Mesenchymal stem cell (in vitro differentiated cells and primary cell): ENCODE measurements at regions not wholly inside any gene's neighbourhood (a gene's known extent, or its start where the extent isn't known, plus 50 kb on each side); places are given as distances from the start of the nearest gene placed in this dataset.

ENCODE experiments used
- DNase-seq: peaks from one replicate; pipeline ENCODE4 v3.0.0-alpha.2; 2013
- H2AFZ ChIP-seq: one replicate; pipeline ENCODE4 v1.6.1; 2013; ENCODE audit warnings: low read depth, mild to moderate bottlenecking, control low read depth, inconsistent platforms, low read length, moderate library complexity
- H2AK5ac ChIP-seq: 2 replicates; pipeline ENCODE4 v1.6.1; 2013; ENCODE audit warnings: low read length, moderate library complexity, mild to moderate bottlenecking, inconsistent platforms; ENCODE audit not compliant: severe bottlenecking
- H2BK120ac ChIP-seq: one replicate; pipeline ENCODE4 v1.6.1; 2013; ENCODE audit warnings: low read depth, mild to moderate bottlenecking, inconsistent platforms, low read length, moderate library complexity
- H2BK12ac ChIP-seq, 2 experiments: one replicate each; pipeline ENCODE4 v1.6.1; 2013; ENCODE audit warnings: inconsistent platforms in 2 of 2, low read length in 2 of 2, mild to moderate bottlenecking in 2 of 2, moderate library complexity in 2 of 2, control low read depth in 1 of 2
- H2BK15ac ChIP-seq: one replicate; pipeline ENCODE4 v1.6.1; 2013; ENCODE audit warnings: mild to moderate bottlenecking, low read depth, inconsistent platforms; ENCODE audit not compliant: poor library complexity, severe bottlenecking
- H2BK5ac ChIP-seq: 2 replicates; pipeline ENCODE4 v1.6.1; 2013; ENCODE audit warnings: low read depth, mild to moderate bottlenecking, low read length, control low read depth, inconsistent platforms; ENCODE audit not compliant: poor library complexity, severe bottlenecking
- H3K14ac ChIP-seq, 2 experiments: one replicate each; pipeline ENCODE4 v1.6.1; 2013; ENCODE audit warnings: inconsistent platforms in 2 of 2, low read length in 2 of 2, control low read depth in 1 of 2, mild to moderate bottlenecking in 1 of 2, moderate library complexity in 1 of 2
- H3K18ac ChIP-seq, 2 experiments: one replicate each; pipeline ENCODE4 v1.6.1; 2013; ENCODE audit warnings: inconsistent platforms in 2 of 2, low read length in 2 of 2, control low read depth in 1 of 2, low read depth in 1 of 2, mild to moderate bottlenecking in 1 of 2
- H3K23ac ChIP-seq, 2 experiments: one replicate each; pipeline ENCODE4 v1.6.1; 2013; ENCODE audit warnings: inconsistent platforms in 2 of 2, low read length in 2 of 2, mild to moderate bottlenecking in 2 of 2, moderate library complexity in 2 of 2, control low read depth in 1 of 2
- H3K27ac ChIP-seq: 2 replicates; pipeline ENCODE4 v1.5.1; 2013; ENCODE audit warnings: mild to moderate bottlenecking, moderate library complexity, low read length, control low read depth, inconsistent platforms; ENCODE audit not compliant: poor library complexity, severe bottlenecking
- H3K27me3 ChIP-seq, 2 experiments: 2 replicates each; pipeline versions ENCODE4 v1.6.1 to v1.7.0; 2013; ENCODE audit warnings: low read length in 2 of 2, mild to moderate bottlenecking in 2 of 2, moderate library complexity in 2 of 2, control low read depth in 1 of 2, inconsistent platforms in 1 of 2; ENCODE audit not compliant: control insufficient read depth in 1 of 2, insufficient read depth in 1 of 2
- H3K36me3 ChIP-seq, 2 experiments: 2 replicates each; pipeline versions ENCODE4 v1.6.1 to v1.7.0; 2013; ENCODE audit warnings: low read length in 2 of 2, control low read depth in 1 of 2, inconsistent platforms in 1 of 2, low read depth in 1 of 2, mild to moderate bottlenecking in 1 of 2; ENCODE audit not compliant: insufficient read depth in 2 of 2, control insufficient read depth in 1 of 2
- H3K4ac ChIP-seq, 2 experiments: one replicate each; pipeline ENCODE4 v1.6.1; 2013; ENCODE audit warnings: inconsistent platforms in 2 of 2, low read length in 2 of 2, mild to moderate bottlenecking in 2 of 2, moderate library complexity in 2 of 2, control low read depth in 1 of 2, low read depth in 1 of 2
- H3K4me1 ChIP-seq: 2 replicates; pipeline ENCODE4 v1.6.1; 2013; ENCODE audit warnings: low read depth, low read length, control low read depth; ENCODE audit not compliant: control insufficient read depth, insufficient read depth
- H3K4me2 ChIP-seq: 2 replicates; pipeline ENCODE4 v1.6.1; 2013; ENCODE audit warnings: low read length, mild to moderate bottlenecking, inconsistent platforms; ENCODE audit not compliant: poor library complexity, severe bottlenecking
- H3K4me3 ChIP-seq, 2 experiments: 2 replicates each; pipeline versions ENCODE4 v1.5.1 to v1.7.0; 2013; ENCODE audit warnings: low read length in 2 of 2, mild to moderate bottlenecking in 2 of 2, control low read depth in 1 of 2, low read depth in 1 of 2; ENCODE audit not compliant: insufficient read depth in 1 of 2
- H3K79me1 ChIP-seq: replicated peaks from 2 replicates; pipeline ENCODE4 v1.6.1; 2013; ENCODE audit warnings: mild to moderate bottlenecking, control low read depth, low read length, inconsistent platforms; ENCODE audit not compliant: poor library complexity, severe bottlenecking
- H3K9ac ChIP-seq: 2 replicates; pipeline ENCODE4 v1.7.0; 2013; ENCODE audit warnings: mild to moderate bottlenecking, low read length, moderate library complexity
- H3K9me3 ChIP-seq: 2 replicates; pipeline ENCODE4 v1.7.0; 2013; ENCODE audit warnings: mild to moderate bottlenecking, low read length; ENCODE audit not compliant: control insufficient read depth
- H4K8ac ChIP-seq: one replicate; pipeline ENCODE4 v1.6.1; 2013; ENCODE audit warnings: inconsistent platforms, mild to moderate bottlenecking, low read length, moderate library complexity
- H4K91ac ChIP-seq: one replicate; pipeline ENCODE4 v1.6.1; 2013; ENCODE audit warnings: mild to moderate bottlenecking, low read length, inconsistent platforms
- WGBS: methylation state at CpG from one replicate; pipeline ENCODE4 v1.1.7; 2013; ENCODE audit warnings: mixed read lengths; 5-methylcytosine and 5-hydroxymethylcytosine counted together

DNA sequence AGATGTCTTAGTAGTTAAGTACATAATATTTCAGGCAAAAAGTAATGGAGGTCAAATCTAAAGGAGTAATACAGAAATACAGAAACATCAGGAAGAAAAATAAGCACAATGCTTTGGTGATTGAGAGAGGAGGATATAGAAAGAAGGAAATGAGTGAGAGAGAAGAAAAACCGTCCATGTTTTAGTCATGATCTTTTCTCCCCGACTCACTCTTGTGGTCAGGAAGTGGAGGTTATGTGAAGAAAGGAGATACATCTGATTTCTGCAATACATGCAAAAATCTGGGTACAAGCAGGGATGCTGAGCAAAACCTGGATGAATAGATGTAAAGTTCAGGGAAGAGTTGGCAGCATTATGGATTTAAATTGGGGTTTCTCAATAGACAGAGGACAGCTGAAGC lies 1122.5 kb downstream of the SORCS3 start:
- no peak overlapping the region for H2BK15ac ChIP-seq
- H2BK120ac ChIP-seq: no peak overlapping the region
- H2BK5ac ChIP-seq: no peak overlapping the region
- 72% methylated on average over 2 of the region's 2 CpGs for WGBS
- no peaks in the 10 kb centered on the region for H3K9me3 ChIP-seq
- no peaks in the 10 kb centered on the region for H3K4me1 ChIP-seq
- no peaks in the 10 kb centered on the region for H3K79me1 ChIP-seq
- no peaks in the 10 kb centered on the region for H3K27me3 ChIP-seq
- H4K8ac ChIP-seq: no peak overlapping the region
- no peak overlapping the region for H3K14ac ChIP-seq
- DNase-seq: no peak
- H4K91ac ChIP-seq: no peak overlapping the region
- H3K4ac ChIP-seq: no peak overlapping the region
- no peak overlapping the region for H2BK12ac ChIP-seq
- no peaks in the 10 kb centered on the region for H3K36me3 ChIP-seq
- no peak overlapping the region for H3K4me3 ChIP-seq
- no peak overlapping the region for H3K18ac ChIP-seq
- H3K23ac ChIP-seq: no peak overlapping the region
- no peak overlapping the region for H2AFZ ChIP-seq
- no peak overlapping the region for H3K27ac ChIP-seq
- H3K4me2 ChIP-seq: no peak overlapping the region
- H2AK5ac ChIP-seq: no peak overlapping the region
- no peak overlapping the region for H3K9ac ChIP-seq

DNA sequence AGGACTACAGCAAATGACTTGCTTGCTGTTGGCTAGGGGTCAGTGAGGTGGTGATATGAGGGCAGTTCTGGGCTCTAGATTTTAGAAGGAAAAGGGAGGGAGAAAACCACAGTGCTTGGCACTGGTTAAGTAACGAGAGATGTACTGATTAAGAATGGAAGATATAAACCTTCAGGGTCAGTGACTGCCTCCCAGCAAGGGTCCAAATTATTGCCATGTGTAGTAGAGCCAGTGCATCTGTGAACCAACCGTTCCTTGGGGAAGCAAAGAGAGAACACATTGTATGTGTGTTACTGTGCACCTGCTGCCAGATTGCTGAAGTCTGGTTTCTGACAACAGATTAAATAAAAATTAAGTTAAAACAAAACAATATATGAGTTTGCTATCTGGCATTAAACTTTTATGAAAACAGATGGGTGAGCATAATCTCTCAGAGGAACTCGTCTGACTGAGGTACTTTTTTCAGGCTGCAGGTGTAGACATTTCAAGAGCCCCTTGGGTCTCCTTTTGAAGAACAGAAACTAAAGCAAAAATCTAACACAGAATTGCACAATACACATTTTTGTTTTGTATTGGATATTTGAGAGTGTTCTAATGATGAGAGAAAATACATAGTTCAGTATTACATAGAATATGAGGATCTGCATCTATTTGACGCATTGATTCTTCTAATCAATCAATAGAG lies 1120.6 kb downstream of the SORCS3 start:
- Histone ChIP-seq H3K4ac (no peak overlapping the region), H2BK120ac (no peak overlapping the region), H3K14ac (no peak overlapping the region), H3K4me2 (no peak overlapping the region), H4K91ac (no peak overlapping the region), H3K9me3 (no peaks in the 10 kb centered on the region), H3K27ac (no peak overlapping the region), H3K27me3 (no peaks in the 10 kb centered on the region), H3K23ac (no peak overlapping the region), H3K4me1 (no peaks in the 10 kb centered on the region), H2BK12ac (no peak overlapping the region), H3K36me3 (no peaks in the 10 kb centered on the region), H2BK15ac (no peak overlapping the region), H2AK5ac (no peak overlapping the region), H4K8ac (no peak overlapping the region), H3K18ac (no peak overlapping the region), H2AFZ (no peak overlapping the region), H2BK5ac (no peak overlapping the region), H3K4me3 (no peak overlapping the region), H3K79me1 (no peaks in the 10 kb centered on the region), H3K9ac (no peak overlapping the region)
- WGBS: 64% methylated on average over 3 of the region's 4 CpGs
- DNase-seq: no peak

DNA sequence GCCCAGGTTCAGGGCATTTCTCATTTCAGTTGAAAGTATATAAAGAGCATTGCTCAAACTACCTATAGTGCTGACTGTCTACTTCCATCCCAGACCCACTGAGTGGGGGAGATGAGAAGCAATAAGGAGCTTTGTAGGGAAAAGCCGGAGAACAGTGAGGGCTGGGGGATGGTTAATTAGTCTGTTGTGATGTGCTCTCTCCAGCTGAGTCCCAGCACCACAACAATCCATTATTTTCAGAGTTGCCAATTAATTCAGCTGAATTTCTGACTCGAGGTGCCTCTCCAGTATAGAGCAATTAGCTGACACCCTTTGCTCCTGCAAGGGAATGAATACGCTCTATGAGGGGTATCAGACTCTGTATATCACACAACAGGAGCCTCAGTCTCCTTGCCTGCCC lies 1118.6 kb downstream of the SORCS3 start:
- no peak overlapping the region for H2BK5ac ChIP-seq
- no peak overlapping the region for H2BK120ac ChIP-seq
- H3K9me3 ChIP-seq: no peaks in the 10 kb centered on the region
- H4K8ac ChIP-seq: no peak overlapping the region
- WGBS: 40% methylated on average over 2 of the region's 3 CpGs
- H3K4me2 ChIP-seq: no peak overlapping the region
- H3K4ac ChIP-seq: no peak overlapping the region
- no peak overlapping the region for H3K23ac ChIP-seq
- no peak overlapping the region for H2AFZ ChIP-seq
- no peak overlapping the region for H3K18ac ChIP-seq
- no peak overlapping the region for H3K4me3 ChIP-seq
- no peak overlapping the region for H2BK12ac ChIP-seq
- no peak overlapping the region for H4K91ac ChIP-seq
- H3K14ac ChIP-seq: no peak overlapping the region
- no peaks in the 10 kb centered on the region for H3K4me1 ChIP-seq
- H2AK5ac ChIP-seq: no peak overlapping the region
- no peak overlapping the region for H3K9ac ChIP-seq
- no peak for DNase-seq
- no peak overlapping the region for H2BK15ac ChIP-seq
- no peaks in the 10 kb centered on the region for H3K27me3 ChIP-seq
- H3K36me3 ChIP-seq: no peaks in the 10 kb centered on the region
- no peak overlapping the region for H3K27ac ChIP-seq
- H3K79me1 ChIP-seq: no peaks in the 10 kb centered on the region

DNA sequence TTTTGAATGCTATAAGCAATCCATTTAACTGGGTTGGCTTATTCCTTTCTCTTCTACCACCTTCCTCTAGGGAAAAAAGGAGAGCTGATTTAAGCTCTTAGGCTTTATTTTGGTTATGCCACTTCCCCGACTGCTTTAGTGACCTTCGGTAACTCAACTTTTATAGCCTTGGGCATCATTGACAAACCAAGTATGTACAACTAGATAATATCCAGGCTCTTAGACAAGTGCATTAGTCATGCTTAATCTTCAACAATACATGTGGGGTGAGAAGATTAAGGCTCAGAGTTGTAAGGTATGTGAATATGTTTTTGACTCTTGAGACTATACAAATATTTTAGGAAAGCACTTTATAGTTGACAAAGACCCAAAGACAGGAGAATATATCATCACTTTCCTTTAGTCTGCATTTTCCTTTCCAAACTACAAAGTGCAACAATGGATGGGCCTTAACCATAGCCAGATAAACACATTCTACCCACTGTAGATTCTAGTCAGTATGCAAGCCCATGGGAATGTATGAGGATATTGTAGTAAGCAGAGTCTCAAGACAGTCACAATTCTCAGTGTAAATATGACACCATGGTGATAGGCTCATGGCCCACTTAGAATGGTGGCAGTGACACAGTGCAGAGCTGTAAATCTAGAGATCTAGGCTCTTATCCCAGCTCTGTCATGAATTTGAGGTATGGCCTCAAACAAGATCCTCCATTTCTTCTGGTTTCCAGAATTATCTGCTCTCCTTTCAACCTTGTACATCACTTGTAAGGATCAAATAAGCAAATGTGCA lies 1117.3 kb downstream of the SORCS3 start:
- no CpG with 5 or more reads among the region's 2 CpGs for WGBS
- no peaks in the 10 kb centered on the region for H3K79me1 ChIP-seq
- no peak overlapping the region for H2BK5ac ChIP-seq
- H3K14ac ChIP-seq: no peak overlapping the region
- no peak overlapping the region for H2BK15ac ChIP-seq
- no peaks in the 10 kb centered on the region for H3K27me3 ChIP-seq
- no peak overlapping the region for H4K8ac ChIP-seq
- H3K9me3 ChIP-seq: no peaks in the 10 kb centered on the region
- H3K4me1 ChIP-seq: no peaks in the 10 kb centered on the region
- no peak overlapping the region for H3K23ac ChIP-seq
- no peak overlapping the region for H3K4ac ChIP-seq
- H4K91ac ChIP-seq: no peak overlapping the region
- H2AFZ ChIP-seq: no peak overlapping the region
- H3K9ac ChIP-seq: no peak overlapping the region
- no peak overlapping the region for H2BK120ac ChIP-seq
- no peaks in the 10 kb centered on the region for H3K36me3 ChIP-seq
- H3K4me3 ChIP-seq: no peak overlapping the region
- H3K27ac ChIP-seq: no peak overlapping the region
- no peak overlapping the region for H2AK5ac ChIP-seq
- H2BK12ac ChIP-seq: no peak overlapping the region
- H3K4me2 ChIP-seq: no peak overlapping the region
- H3K18ac ChIP-seq: no peak overlapping the region
- no peak for DNase-seq
